ENCODE measurements at regions not wholly inside any gene's neighbourhood (a gene's known extent, or its start where the extent isn't known, plus 50 kb on each side); places are given as distances from the start of the nearest gene placed in this dataset.
"Not testable (repeated sequence)": the region's sequence is repeated elsewhere in the genome, so short reads cannot be mapped to it uniquely, and the experiment has no call there.

GRCh38 chr6:44022296-44022661 lies 105.0 kb downstream of the MRPL14 start:
- H3K27ac ChIP-seq (ENCODE audit: low read depth, low read length): no peak overlapping the region
- WGBS: 77% methylated on average over 7 of the region's 7 CpGs

GRCh38 chr6:44021589-44022295 lies 105.5 kb downstream of the MRPL14 start:
- H3K27ac ChIP-seq (ENCODE audit: low read depth, low read length): no peak overlapping the region
- no peak overlapping the region for H3K9ac ChIP-seq (ENCODE audit: low read depth, low read length)
- H3K4me1 ChIP-seq (ENCODE audit: insufficient read depth, low read length): no peaks in the 10 kb centered on the region
- no peak overlapping the region for H3K4me3 ChIP-seq (ENCODE audit: low read length)
- no peaks in the 10 kb centered on the region for H3K36me3 ChIP-seq (ENCODE audit: insufficient read depth, low read length)
- no peaks in the 10 kb centered on the region for H3K9me3 ChIP-seq (ENCODE audit: insufficient read depth, low read depth, low read length)
- 79% methylated on average over 8 of the region's 9 CpGs for WGBS
- no peaks in the 10 kb centered on the region for H3K27me3 ChIP-seq (ENCODE audit: insufficient read depth, low read length)

More at GRCh38 chr6:44022296-44022661, 105.0 kb downstream of the MRPL14 start:
- Histone ChIP-seq H3K9me3 (ENCODE audit: insufficient read depth, low read depth, low read length) (no peaks in the 10 kb centered on the region), H3K36me3 (ENCODE audit: insufficient read depth, low read length) (no peaks in the 10 kb centered on the region), H3K4me1 (ENCODE audit: insufficient read depth, low read length) (no peaks in the 10 kb centered on the region), H3K4me3 (ENCODE audit: low read length) (no peak overlapping the region), H3K9ac (ENCODE audit: low read depth, low read length) (0 out of 2 replicates have a peak overlapping the region, but pooled peaks have one; percentile 16), H3K27me3 (ENCODE audit: insufficient read depth, low read length) (no peaks in the 10 kb centered on the region)

- 91% methylated on average over 12 of the region's 12 CpGs for WGBS
- no peak overlapping the region for H3K27ac ChIP-seq (ENCODE audit: low read depth, low read length)
- no peak overlapping the region for H3K4me3 ChIP-seq (ENCODE audit: low read length)
- H3K27me3 ChIP-seq (ENCODE audit: insufficient read depth, low read length): no peaks in the 10 kb centered on the region
- H3K36me3 ChIP-seq (ENCODE audit: insufficient read depth, low read length): no peaks in the 10 kb centered on the region
- H3K9ac ChIP-seq (ENCODE audit: low read depth, low read length): no peak overlapping the region
- H3K4me1 ChIP-seq (ENCODE audit: insufficient read depth, low read length): peaks cover 7% of the 10 kb centered on the region
- H3K9me3 ChIP-seq (ENCODE audit: insufficient read depth, low read depth, low read length): no peaks in the 10 kb centered on the region
These were observed 106.4 kb downstream of the MRPL14 start for GRCh38 chr6:44020664-44021425.

GRCh38 chr6:44020148-44020547 lies 107.1 kb downstream of the MRPL14 start:
- Histone ChIP-seq H3K27me3 (ENCODE audit: insufficient read depth, low read length) (no peaks in the 10 kb centered on the region), H3K36me3 (ENCODE audit: insufficient read depth, low read length) (no peaks in the 10 kb centered on the region), H3K27ac (ENCODE audit: low read depth, low read length) (no peak overlapping the region), H3K9ac (ENCODE audit: low read depth, low read length) (no peak overlapping the region), H3K4me3 (ENCODE audit: low read length) (no peak overlapping the region), H3K4me1 (ENCODE audit: insufficient read depth, low read length) (peaks cover 9% of the 10 kb centered on the region), H3K9me3 (ENCODE audit: insufficient read depth, low read depth, low read length) (no peaks in the 10 kb centered on the region)
- WGBS: 86% methylated on average over 2 of the region's 2 CpGs

- not testable (repeated sequence) for H3K36me3 ChIP-seq (ENCODE audit: insufficient read depth, low read length); H3K27me3 ChIP-seq (ENCODE audit: insufficient read depth, low read length); H3K27ac ChIP-seq (ENCODE audit: low read depth, low read length); H3K9me3 ChIP-seq (ENCODE audit: insufficient read depth, low read depth, low read length); H3K9ac ChIP-seq (ENCODE audit: low read depth, low read length); H3K4me1 ChIP-seq (ENCODE audit: insufficient read depth, low read length); H3K4me3 ChIP-seq (ENCODE audit: low read length)
- 98% methylated on average over 3 of the region's 3 CpGs for WGBS
These were observed 109.9 kb downstream of the MRPL14 start for GRCh38 chr6:44017307-44017706.

- H3K36me3 ChIP-seq (ENCODE audit: insufficient read depth, low read length): no peaks in the 10 kb centered on the region
- H3K9me3 ChIP-seq (ENCODE audit: insufficient read depth, low read depth, low read length): no peaks in the 10 kb centered on the region
- no peaks in the 10 kb centered on the region for H3K27me3 ChIP-seq (ENCODE audit: insufficient read depth, low read length)
- no peak overlapping the region for H3K27ac ChIP-seq (ENCODE audit: low read depth, low read length)
- H3K4me1 ChIP-seq (ENCODE audit: insufficient read depth, low read length): peaks cover 9% of the 10 kb centered on the region
- 83% methylated on average over 5 of the region's 5 CpGs for WGBS
- H3K9ac ChIP-seq (ENCODE audit: low read depth, low read length): no peak overlapping the region
- H3K4me3 ChIP-seq (ENCODE audit: low read length): no peak overlapping the region
These were observed 111.0 kb downstream of the MRPL14 start for GRCh38 chr6:44016131-44016870.

- peaks cover 13% of the 10 kb centered on the region for H3K4me1 ChIP-seq (ENCODE audit: insufficient read depth, low read length)
- H3K27ac ChIP-seq (ENCODE audit: low read depth, low read length): no peak overlapping the region
- 85% methylated on average over 3 of the region's 3 CpGs for WGBS
These were observed 115.2 kb downstream of the MRPL14 start for GRCh38 chr6:44012078-44012493.

GRCh38 chr6:44011350-44011920 lies 115.8 kb downstream of the MRPL14 start:
- Histone ChIP-seq H3K4me1 (ENCODE audit: insufficient read depth, low read length) (peaks cover 12% of the 10 kb centered on the region), H3K9me3 (ENCODE audit: insufficient read depth, low read depth, low read length) (no peaks in the 10 kb centered on the region), H3K9ac (ENCODE audit: low read depth, low read length) (no peak overlapping the region), H3K4me3 (ENCODE audit: low read length) (no peak overlapping the region), H3K27me3 (ENCODE audit: insufficient read depth, low read length) (no peaks in the 10 kb centered on the region), H3K36me3 (ENCODE audit: insufficient read depth, low read length) (no peaks in the 10 kb centered on the region), H3K27ac (ENCODE audit: low read depth, low read length) (no peak overlapping the region)
- WGBS: 96% methylated on average over 2 of the region's 2 CpGs

More at GRCh38 chr6:44012078-44012493, 115.2 kb downstream of the MRPL14 start:
- Histone ChIP-seq H3K27me3 (ENCODE audit: insufficient read depth, low read length) (no peaks in the 10 kb centered on the region), H3K36me3 (ENCODE audit: insufficient read depth, low read length) (no peaks in the 10 kb centered on the region), H3K9ac (ENCODE audit: low read depth, low read length) (no peak overlapping the region), H3K4me3 (ENCODE audit: low read length) (no peak overlapping the region), H3K9me3 (ENCODE audit: insufficient read depth, low read depth, low read length) (no peaks in the 10 kb centered on the region)

- Histone ChIP-seq H3K36me3 (ENCODE audit: insufficient read depth, low read length) (no peaks in the 10 kb centered on the region), H3K27ac (ENCODE audit: low read depth, low read length) (no peak overlapping the region), H3K4me3 (ENCODE audit: low read length) (no peak overlapping the region), H3K27me3 (ENCODE audit: insufficient read depth, low read length) (no peaks in the 10 kb centered on the region), H3K4me1 (ENCODE audit: insufficient read depth, low read length) (peaks cover 6% of the 10 kb centered on the region), H3K9me3 (ENCODE audit: insufficient read depth, low read depth, low read length) (no peaks in the 10 kb centered on the region), H3K9ac (ENCODE audit: low read depth, low read length) (no peak overlapping the region)
- 84% methylated on average over 11 of the region's 11 CpGs for WGBS
These were observed 116.6 kb downstream of the MRPL14 start for GRCh38 chr6:44010411-44011349.
